PC-3 (cell line): ENCODE measurements at regions not wholly inside any gene's neighbourhood (a gene's known extent, or its start where the extent isn't known, plus 50 kb on each side); places are given as distances from the start of the nearest gene placed in this dataset.

Experiments used
- ATAC-seq: fragments of 200-7000 bp; cut with Tn5 transposase; 2 replicates; pipeline ENCODE4 v1.9.1; 2020; ENCODE audit warnings: mild to moderate bottlenecking, moderate library complexity
- BruUV-seq: library from RNA; stranded (reverse); fragments of 400-500 nt; replicated peaks from 2 replicates; lab custom pipeline; 2021; lab: Mats Ljungman, UMichigan
- CTCF ChIA-PET: fragments of 300-600 bp; sonication (Branson Sonifier 250); formaldehyde crosslinking; loops from one replicate; lab custom pipeline; 2022; ENCODE audit warnings: antibody characterized with exemption; lab: Charles Lee
- POLR2A ChIA-PET: fragments of 300-600 bp; sonication (Branson Sonifier 250); formaldehyde crosslinking; loops from one replicate; lab custom pipeline; 2022; ENCODE audit warnings: antibody characterized with exemption; ENCODE audit not compliant: unreplicated experiment; lab: Charles Lee
- DNase-seq: peaks from one replicate; pipeline ENCODE4 v3.0.0-alpha.2; 2015
- H2AFZ ChIP-seq: fragments of 300-600 bp; sonication (generic); 2 replicates; pipeline ENCODE4 v1.6.0; 2016; ENCODE audit warnings: antibody characterized with exemption, low read length
- H3F3A ChIP-seq: fragments of 300-600 bp; sonication (generic); one replicate; pipeline ENCODE4 v1.6.0; 2017; ENCODE audit warnings: antibody characterized with exemption, low read length, control low read depth, mild to moderate bottlenecking; ENCODE audit not compliant: unreplicated experiment
- H3K27ac ChIP-seq: fragments of 300-600 bp; sonication (generic); 2 replicates; pipeline ENCODE4 v1.5.1; 2016; ENCODE audit warnings: mild to moderate bottlenecking, low read length
- H3K27me3 ChIP-seq: fragments of 300-600 bp; sonication (generic); 2 replicates; pipeline ENCODE4 v1.6.1; 2016; ENCODE audit warnings: low read length, mixed read lengths
- H3K36me3 ChIP-seq: fragments of 300-600 bp; sonication (generic); 2 replicates; pipeline ENCODE4 v1.6.1; 2016; ENCODE audit warnings: low read depth, mixed run types, low read length, mixed read lengths
- H3K4me1 ChIP-seq: fragments of 300-600 bp; sonication (generic); 2 replicates; pipeline ENCODE4 v1.5.1; 2016; ENCODE audit warnings: low read length; ENCODE audit not compliant: insufficient read depth
- H3K4me2 ChIP-seq: fragments of 300-600 bp; sonication (generic); 2 replicates; pipeline ENCODE4 v1.6.0; 2016; ENCODE audit warnings: low read length
- H3K4me3 ChIP-seq: fragments of 300-600 bp; sonication (generic); 2 replicates; pipeline ENCODE4 v1.5.1; 2016; ENCODE audit warnings: mild to moderate bottlenecking, low read length, mixed read lengths
- H3K79me2 ChIP-seq: fragments of 300-600 bp; sonication (generic); 2 replicates; pipeline ENCODE4 v1.6.1; 2017; ENCODE audit warnings: low read length, mixed read lengths
- H3K9ac ChIP-seq: fragments of 300-600 bp; sonication (generic); 2 replicates; pipeline ENCODE4 v1.6.0; 2016; ENCODE audit warnings: mild to moderate bottlenecking, low read length
- H3K9me2 ChIP-seq: fragments of 300-600 bp; sonication (generic); replicated peaks from 2 replicates; pipeline ENCODE4 v1.6.1; 2016; ENCODE audit warnings: mixed run types, low read length, mixed read lengths
- H3K9me3 ChIP-seq: fragments of 300-600 bp; sonication (generic); 2 replicates; pipeline ENCODE4 v1.6.1; 2016; ENCODE audit warnings: low read length, mixed read lengths
- H4K20me1 ChIP-seq: fragments of 300-600 bp; sonication (generic); 2 replicates; pipeline ENCODE4 v1.6.1; 2016; ENCODE audit warnings: low read length, mixed read lengths
- CTCF ChIP-seq: fragments of 300-600 bp; sonication (generic); conservative IDR thresholded peaks from 2 replicates; pipeline ENCODE4 v1.5.1; 2017; ENCODE audit warnings: antibody characterized with exemption, low read depth, mild to moderate bottlenecking, low read length
- EZH2 ChIP-seq: fragments of 300-600 bp; sonication (generic); IDR thresholded peaks from one replicate; pipeline ENCODE4 v1.6.1; 2017; ENCODE audit warnings: antibody characterized with exemption, mild to moderate bottlenecking, low read length; ENCODE audit not compliant: unreplicated experiment
- EZH2phosphoT487 ChIP-seq: fragments of 300-600 bp; sonication (generic); IDR thresholded peaks from 2 replicates; pipeline ENCODE4 v1.6.1; 2018; ENCODE audit warnings: mild to moderate bottlenecking, antibody characterized with exemption, low read length, borderline replicate concordance
- intact Hi-C: fragments of 100-400 bp; cut with micrococcal nuclease; formaldehyde crosslinking; loops from 2 replicates; pipeline ENCODE4 v1.9.0; 2023

- Histone ChIP-seq H3K36me3 (no peaks in the 10 kb centered on the region), H3K9ac (no peak overlapping the region), H3K27ac (no peak overlapping the region), H4K20me1 (no peaks in the 10 kb centered on the region), H3K27me3 (peaks cover 85% of the 10 kb centered on the region), H3K9me3 (no peaks in the 10 kb centered on the region), H3K9me2 (no peaks in the 10 kb centered on the region), H3F3A (no peaks in the 10 kb centered on the region), H2AFZ (no peak overlapping the region), H3K4me1 (no peaks in the 10 kb centered on the region), H3K4me2 (no peak overlapping the region), H3K79me2 (no peaks in the 10 kb centered on the region), H3K4me3 (no peak overlapping the region)
- POLR2A ChIA-PET = no interaction called here
- no peak for ATAC-seq
- intact Hi-C loops = no loop called here
- TF ChIP-seq EZH2 (no peak), CTCF (no peak), EZH2phosphoT487 (no peak)
- DNase-seq = no peak
- no TSS peak for BruUV-seq
- CTCF ChIA-PET = no interaction called here
Measured at GRCh38 chr14:104383996-104384775, 195.4 kb upstream of the C14orf180 start.

- Histone ChIP-seq H3K27me3 (peaks cover 81% of the 10 kb centered on the region), H3K36me3 (no peaks in the 10 kb centered on the region), H3F3A (no peaks in the 10 kb centered on the region), H4K20me1 (no peaks in the 10 kb centered on the region), H3K9ac (no peak overlapping the region), H3K4me1 (no peaks in the 10 kb centered on the region), H3K27ac (no peak overlapping the region), H3K9me2 (no peaks in the 10 kb centered on the region), H3K79me2 (no peaks in the 10 kb centered on the region), H3K9me3 (no peaks in the 10 kb centered on the region), H3K4me2 (no peak overlapping the region), H3K4me3 (no peak overlapping the region), H2AFZ (no peak overlapping the region)
- TF ChIP-seq CTCF = no peak
- TF ChIP-seq EZH2phosphoT487 = no peak
- no peak for TF ChIP-seq EZH2
- ATAC-seq (no peak), DNase-seq (no peak)
- intact Hi-C loops = no loop called here
- ChIA-PET CTCF (no interaction called here), POLR2A (no interaction called here)
- no TSS peak for BruUV-seq
Measured at GRCh38 chr14:104384776-104385071, 194.8 kb upstream of the C14orf180 start.

GRCh38 chr14:104385111-104385510, 194.5 kb upstream of the C14orf180 start:
- no peak overlapping the region for H2AFZ ChIP-seq
- H3K79me2 ChIP-seq = no peaks in the 10 kb centered on the region
- intact Hi-C loops = no loop called here
- DNase-seq (no peak), ATAC-seq (no peak)
- no peaks in the 10 kb centered on the region for H3K36me3 ChIP-seq
- H3K4me1 ChIP-seq = no peaks in the 10 kb centered on the region
- no peaks in the 10 kb centered on the region for H3K9me2 ChIP-seq
- BruUV-seq = no TSS peak
- H3K4me3 ChIP-seq = no peak overlapping the region
- no peaks in the 10 kb centered on the region for H4K20me1 ChIP-seq
- CTCF ChIA-PET = no interaction called here
- no peak for TF ChIP-seq EZH2phosphoT487
- no peak for TF ChIP-seq EZH2
- no peak for TF ChIP-seq CTCF
- H3K27ac ChIP-seq = no peak overlapping the region
- POLR2A ChIA-PET = no interaction called here
- peaks cover 81% of the 10 kb centered on the region for H3K27me3 ChIP-seq
- H3F3A ChIP-seq = no peaks in the 10 kb centered on the region
- H3K9me3 ChIP-seq = no peaks in the 10 kb centered on the region
- H3K9ac ChIP-seq = no peak overlapping the region
- no peak overlapping the region for H3K4me2 ChIP-seq
